GM19240 (cell line): ENCODE measurements at regions not wholly inside any gene's neighbourhood (a gene's known extent, or its start where the extent isn't known, plus 50 kb on each side); places are given as distances from the start of the nearest gene placed in this dataset.
"Not testable (repeated sequence)": the region's sequence is repeated elsewhere in the genome, so short reads cannot be mapped to it uniquely, and the experiment has no call there.

Source experiments
- DNase-seq: peaks from one replicate; pipeline ENCODE4 v3.0.0; 2011; ENCODE audit warnings: low spot score; ENCODE audit not compliant: insufficient read length

- DNase-seq = no peak
Measured at GRCh38 chr21:35982717-35983116, 77.6 kb downstream of the SETD4 start.

GRCh38 chr21:35981514-35982070, 78.7 kb downstream of the SETD4 start:
- DNase-seq = no peak

- no peak for DNase-seq
Measured at GRCh38 chr21:35980821-35981220, 79.5 kb downstream of the SETD4 start.

GRCh38 chr21:35977860-35978259, 82.5 kb downstream of the SETD4 start:
- not testable (repeated sequence) for DNase-seq

GRCh38 chr21:35976929-35977328, 83.4 kb downstream of the SETD4 start:
- no peak for DNase-seq

GRCh38 chr21:35976481-35976880, 83.8 kb downstream of the SETD4 start:
- no peak for DNase-seq

- DNase-seq = no peak
Measured at GRCh38 chr21:35974775-35975174, 85.6 kb downstream of the SETD4 start.

- DNase-seq = no peak
Measured at GRCh38 chr21:35971824-35972223, 88.5 kb downstream of the SETD4 start.

- no peak for DNase-seq
Measured at GRCh38 chr21:35969281-35969680, 91.0 kb downstream of the SETD4 start.

GRCh38 chr21:35968564-35968963, 91.8 kb downstream of the SETD4 start:
- DNase-seq = no peak

GRCh38 chr21:35965699-35966098, 94.6 kb downstream of the SETD4 start:
- no peak for DNase-seq

GRCh38 chr21:35963920-35964451, 96.3 kb downstream of the SETD4 start:
- no peak for DNase-seq

- no peak for DNase-seq
Measured at GRCh38 chr21:35962917-35963316, 97.4 kb downstream of the SETD4 start.

GRCh38 chr21:35954066-35954465, 106.3 kb downstream of the SETD4 start:
- no peak for DNase-seq

- DNase-seq = no peak
Measured at GRCh38 chr21:35953597-35953996, 106.7 kb downstream of the SETD4 start.

- DNase-seq = no peak
Measured at GRCh38 chr21:35952651-35953340, 107.5 kb downstream of the SETD4 start.

- no peak for DNase-seq
Measured at GRCh38 chr21:35948982-35949381, 111.3 kb downstream of the SETD4 start.

- DNase-seq = no peak
Measured at GRCh38 chr21:35945089-35945671, 115.1 kb downstream of the SETD4 start.

- DNase-seq = no peak
Measured at GRCh38 chr21:35943752-35944151, 116.6 kb downstream of the SETD4 start.

GRCh38 chr21:35942211-35943144, 117.8 kb downstream of the SETD4 start:
- no peak for DNase-seq

GRCh38 chr21:35940074-35940927, 120.0 kb downstream of the SETD4 start:
- DNase-seq = no peak
